CD4-positive, alpha-beta T cell treated with Interleukin-6 at 100 ng/mL for 8 hours (primary cell): ENCODE measurements at regions not wholly inside any gene's neighbourhood (a gene's known extent, or its start where the extent isn't known, plus 50 kb on each side); places are given as distances from the start of the nearest gene placed in this dataset.
"Not testable (repeated sequence)": the region's sequence is repeated elsewhere in the genome, so short reads cannot be mapped to it uniquely, and the experiment has no call there.

ENCODE experiments used
- DNase-seq: peaks from one replicate; pipeline ENCODE4 v3.0.0-alpha.2; 2020; ENCODE audit warnings: mixed read lengths, low spot score

DNA sequence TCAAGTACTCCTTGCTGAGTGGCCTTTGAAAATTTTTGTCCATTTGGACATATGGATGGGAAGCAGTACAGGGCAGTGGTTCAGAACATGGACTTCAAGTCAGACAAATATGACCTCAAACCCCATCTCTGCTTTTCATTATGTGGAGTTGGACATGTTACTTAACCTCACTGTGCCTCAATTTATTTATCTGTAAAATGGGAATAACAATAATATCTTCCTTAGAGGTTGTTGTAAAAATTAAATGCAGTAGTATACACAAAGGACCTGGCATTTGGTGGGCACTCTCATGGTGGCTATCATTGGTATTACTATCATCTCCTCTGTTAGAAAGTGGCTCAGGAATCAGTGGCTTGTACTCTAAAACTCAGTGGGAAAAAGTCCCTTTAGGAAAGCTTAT is 204.0 kb upstream of the MYLIP start:
- DNase-seq, result no peak

GRCh38 chr6:15922510-15923250 is 206.2 kb upstream of the MYLIP start:
- DNase-seq, result no peak

GRCh38 chr6:15921243-15921642 is 207.6 kb upstream of the MYLIP start:
- no peak for DNase-seq

GRCh38 chr6:15916581-15916980 is 212.3 kb upstream of the MYLIP start:
- DNase-seq, result no peak

DNA sequence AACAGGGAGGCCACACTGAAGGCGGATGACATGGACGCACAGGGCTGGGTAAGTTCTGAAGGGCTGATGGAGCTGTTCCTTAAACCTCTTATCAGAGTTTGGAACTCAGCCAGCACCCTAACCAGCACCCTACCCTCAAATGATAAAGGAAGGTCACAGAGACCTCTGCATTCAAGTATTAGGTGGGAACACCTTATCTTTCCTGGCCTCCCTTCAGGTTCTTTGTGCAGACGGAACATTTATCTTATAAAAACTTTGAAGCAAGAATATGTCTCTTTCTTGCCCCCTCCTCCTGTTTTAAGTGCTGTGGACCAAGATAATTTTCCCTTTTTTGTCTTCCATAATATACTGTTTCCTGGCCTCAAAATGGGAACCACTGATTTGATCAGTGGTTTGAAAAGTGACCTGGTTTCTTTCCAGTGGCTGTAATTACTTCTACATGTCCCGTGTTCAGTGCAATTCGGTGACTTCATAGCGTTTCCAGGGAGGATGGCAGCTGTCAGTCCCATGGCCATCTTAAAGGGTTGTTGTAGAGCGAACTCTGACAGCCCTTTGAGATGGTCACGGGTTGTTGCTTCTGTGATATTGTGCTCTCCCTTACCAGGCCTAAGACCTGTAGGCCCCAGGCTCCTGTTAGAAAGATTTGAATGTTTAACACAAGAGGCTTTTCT is 213.2 kb upstream of the MYLIP start:
- no peak for DNase-seq

DNA sequence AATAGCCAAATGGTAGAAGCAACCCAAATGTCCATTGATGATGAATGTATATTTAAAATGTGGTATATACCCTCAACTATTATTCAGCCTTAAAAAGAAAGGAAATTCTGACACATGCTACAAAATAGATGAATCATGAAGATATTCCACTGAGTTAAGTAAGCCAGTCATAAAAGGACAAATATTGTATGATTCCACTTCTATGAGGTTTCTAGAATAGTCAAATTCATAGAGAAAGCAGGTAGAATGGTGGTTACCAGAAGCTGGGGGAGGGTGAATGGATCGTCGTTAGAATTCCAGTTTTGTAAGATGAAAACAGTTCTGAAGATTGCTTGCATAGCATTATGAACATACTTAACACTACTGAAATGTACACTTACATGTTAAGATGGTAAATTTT is 214.3 kb upstream of the MYLIP start:
- no peak for DNase-seq

- no peak for DNase-seq
Observed at GRCh38 chr6:15913573-15913972, 215.3 kb upstream of the MYLIP start.

- no peak for DNase-seq
Observed at GRCh38 chr6:15912505-15913400, 216.1 kb upstream of the MYLIP start.

- DNase-seq, result no peak
Observed at GRCh38 chr6:15911753-15912504, 217.0 kb upstream of the MYLIP start.

GRCh38 chr6:15909290-15910070 is 219.4 kb upstream of the MYLIP start:
- DNase-seq, result no peak

- DNase-seq, result no peak
Observed at GRCh38 chr6:15908871-15909270, 220.0 kb upstream of the MYLIP start.

GRCh38 chr6:15907914-15908518 is 220.9 kb upstream of the MYLIP start:
- DNase-seq, result no peak

GRCh38 chr6:15907220-15907913 is 221.5 kb upstream of the MYLIP start:
- not testable (repeated sequence) for DNase-seq

GRCh38 chr6:15906420-15907016 is 222.4 kb upstream of the MYLIP start:
- DNase-seq, result no peak

GRCh38 chr6:15905488-15906419 is 223.1 kb upstream of the MYLIP start:
- no peak for DNase-seq

DNA sequence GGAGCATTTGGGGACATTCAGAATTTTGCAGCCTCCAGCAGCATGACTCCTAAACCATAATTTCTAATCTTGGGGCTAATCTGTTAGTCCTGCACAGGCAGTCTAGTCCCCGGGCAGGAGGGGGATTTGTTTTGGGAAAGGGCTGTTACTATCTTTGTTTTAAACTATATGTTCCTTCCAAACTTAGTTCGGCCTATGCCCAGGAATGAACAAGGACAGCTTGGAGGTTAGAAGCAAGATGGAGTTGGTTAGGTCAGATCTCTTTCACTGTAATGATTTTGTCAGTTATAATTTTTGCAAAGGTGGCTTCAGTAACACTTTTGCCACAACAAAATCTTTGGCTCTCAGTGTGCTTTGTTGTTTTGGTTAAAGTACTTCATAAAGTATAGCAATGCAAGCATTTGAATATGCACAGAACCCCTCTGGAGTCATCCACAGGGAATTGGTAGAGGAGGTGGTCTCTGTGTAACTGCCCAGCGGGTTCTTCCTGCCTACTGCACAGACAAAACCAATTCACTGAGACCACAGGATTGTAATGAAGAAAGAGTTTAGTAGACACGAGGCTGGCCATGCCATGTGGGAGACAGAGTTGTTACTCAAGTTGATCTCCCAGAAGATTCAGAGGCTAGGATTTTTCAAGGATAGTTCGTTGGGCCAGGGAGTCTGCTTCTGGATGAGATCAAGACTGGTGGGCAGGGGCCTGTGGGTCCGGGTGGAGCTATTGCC is 224.1 kb upstream of the MYLIP start:
- no peak for DNase-seq

GRCh38 chr6:15901141-15902115 is 227.5 kb upstream of the MYLIP start:
- no peak for DNase-seq
